ENCODE measurements at regions not wholly inside any gene's neighbourhood (a gene's known extent, or its start where the extent isn't known, plus 50 kb on each side); places are given as distances from the start of the nearest gene placed in this dataset.

DNA sequence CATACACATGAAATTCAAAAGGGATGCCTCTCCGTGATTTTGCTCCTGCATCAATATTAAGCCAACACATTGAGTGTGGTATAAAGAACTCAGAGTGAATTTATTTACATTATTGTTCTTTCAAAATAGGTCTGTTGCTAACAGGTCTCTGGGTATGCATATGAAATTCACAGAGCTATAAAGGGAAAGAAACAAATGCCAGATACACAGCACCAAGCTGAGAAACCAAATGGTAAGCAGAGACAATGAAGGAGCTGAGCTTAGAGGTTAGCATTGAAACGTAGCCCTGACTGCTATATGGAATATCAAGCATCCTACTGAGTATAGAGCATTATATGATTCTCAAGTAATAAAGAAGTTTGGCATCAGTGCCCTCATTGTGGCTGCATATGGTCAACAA, 712.9 kb downstream of the NSUN3 start:
- no peaks in the 10 kb centered on the region for H3K9me3 ChIP-seq (ENCODE audit: control insufficient read depth, insufficient read depth, low read depth, low read length)
- CTCF ChIA-PET, result no interaction called here
- TF ChIP-seq GLIS1 (tag by site-specific recombination; IDR thresholded peaks at IDR 0.05) (no peak), ZNF169 (tag by site-specific recombination; IDR thresholded peaks at IDR 0.05) (no peak), ZBTB8A (tag by site-specific recombination; IDR thresholded peaks at IDR 0.05) (no peak), ZSCAN16 (tag by site-specific recombination; IDR thresholded peaks at IDR 0.05) (no peak), RBAK (tag by site-specific recombination; IDR thresholded peaks at IDR 0.05) (no peak), KLF9 (tag by site-specific recombination; IDR thresholded peaks at IDR 0.05; ENCODE audit: low read depth) (no peak), ZSCAN30 (tag by site-specific recombination; IDR thresholded peaks at IDR 0.05) (no peak), ZNF701 (tag by site-specific recombination; IDR thresholded peaks at IDR 0.05) (no peak)
- TF ChIP-seq, protein P1, sequence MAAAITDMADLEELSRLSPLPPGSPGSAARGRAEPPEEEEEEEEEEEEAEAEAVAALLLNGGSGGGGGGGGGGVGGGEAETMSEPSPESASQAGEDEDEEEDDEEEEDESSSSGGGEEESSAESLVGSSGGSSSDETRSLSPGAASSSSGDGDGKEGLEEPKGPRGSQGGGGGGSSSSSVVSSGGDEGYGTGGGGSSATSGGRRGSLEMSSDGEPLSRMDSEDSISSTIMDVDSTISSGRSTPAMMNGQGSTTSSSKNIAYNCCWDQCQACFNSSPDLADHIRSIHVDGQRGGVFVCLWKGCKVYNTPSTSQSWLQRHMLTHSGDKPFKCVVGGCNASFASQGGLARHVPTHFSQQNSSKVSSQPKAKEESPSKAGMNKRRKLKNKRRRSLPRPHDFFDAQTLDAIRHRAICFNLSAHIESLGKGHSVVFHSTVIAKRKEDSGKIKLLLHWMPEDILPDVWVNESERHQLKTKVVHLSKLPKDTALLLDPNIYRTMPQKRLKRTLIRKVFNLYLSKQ (tag by site-specific recombination; IDR thresholded peaks at IDR 0.05; ENCODE audit: borderline replicate concordance), result no peak
- TF ChIP-seq, protein P2, sequence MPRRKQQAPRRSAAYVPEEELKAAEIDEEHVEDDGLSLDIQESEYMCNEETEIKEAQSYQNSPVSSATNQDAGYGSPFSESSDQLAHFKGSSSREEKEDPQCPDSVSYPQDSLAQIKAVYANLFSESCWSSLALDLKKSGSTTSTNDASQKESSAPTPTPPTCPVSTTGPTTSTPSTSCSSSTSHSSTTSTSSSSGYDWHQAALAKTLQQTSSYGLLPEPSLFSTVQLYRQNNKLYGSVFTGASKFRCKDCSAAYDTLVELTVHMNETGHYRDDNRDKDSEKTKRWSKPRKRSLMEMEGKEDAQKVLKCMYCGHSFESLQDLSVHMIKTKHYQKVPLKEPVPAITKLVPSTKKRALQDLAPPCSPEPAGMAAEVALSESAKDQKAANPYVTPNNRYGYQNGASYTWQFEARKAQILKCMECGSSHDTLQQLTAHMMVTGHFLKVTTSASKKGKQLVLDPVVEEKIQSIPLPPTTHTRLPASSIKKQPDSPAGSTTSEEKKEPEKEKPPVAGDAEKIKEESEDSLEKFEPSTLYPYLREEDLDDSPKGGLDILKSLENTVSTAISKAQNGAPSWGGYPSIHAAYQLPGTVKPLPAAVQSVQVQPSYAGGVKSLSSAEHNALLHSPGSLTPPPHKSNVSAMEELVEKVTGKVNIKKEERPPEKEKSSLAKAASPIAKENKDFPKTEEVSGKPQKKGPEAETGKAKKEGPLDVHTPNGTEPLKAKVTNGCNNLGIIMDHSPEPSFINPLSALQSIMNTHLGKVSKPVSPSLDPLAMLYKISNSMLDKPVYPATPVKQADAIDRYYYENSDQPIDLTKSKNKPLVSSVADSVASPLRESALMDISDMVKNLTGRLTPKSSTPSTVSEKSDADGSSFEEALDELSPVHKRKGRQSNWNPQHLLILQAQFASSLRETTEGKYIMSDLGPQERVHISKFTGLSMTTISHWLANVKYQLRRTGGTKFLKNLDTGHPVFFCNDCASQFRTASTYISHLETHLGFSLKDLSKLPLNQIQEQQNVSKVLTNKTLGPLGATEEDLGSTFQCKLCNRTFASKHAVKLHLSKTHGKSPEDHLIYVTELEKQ (tag by site-specific recombination; IDR thresholded peaks at IDR 0.05; ENCODE audit: borderline replicate concordance), result no peak
- TF ChIP-seq, protein P3, sequence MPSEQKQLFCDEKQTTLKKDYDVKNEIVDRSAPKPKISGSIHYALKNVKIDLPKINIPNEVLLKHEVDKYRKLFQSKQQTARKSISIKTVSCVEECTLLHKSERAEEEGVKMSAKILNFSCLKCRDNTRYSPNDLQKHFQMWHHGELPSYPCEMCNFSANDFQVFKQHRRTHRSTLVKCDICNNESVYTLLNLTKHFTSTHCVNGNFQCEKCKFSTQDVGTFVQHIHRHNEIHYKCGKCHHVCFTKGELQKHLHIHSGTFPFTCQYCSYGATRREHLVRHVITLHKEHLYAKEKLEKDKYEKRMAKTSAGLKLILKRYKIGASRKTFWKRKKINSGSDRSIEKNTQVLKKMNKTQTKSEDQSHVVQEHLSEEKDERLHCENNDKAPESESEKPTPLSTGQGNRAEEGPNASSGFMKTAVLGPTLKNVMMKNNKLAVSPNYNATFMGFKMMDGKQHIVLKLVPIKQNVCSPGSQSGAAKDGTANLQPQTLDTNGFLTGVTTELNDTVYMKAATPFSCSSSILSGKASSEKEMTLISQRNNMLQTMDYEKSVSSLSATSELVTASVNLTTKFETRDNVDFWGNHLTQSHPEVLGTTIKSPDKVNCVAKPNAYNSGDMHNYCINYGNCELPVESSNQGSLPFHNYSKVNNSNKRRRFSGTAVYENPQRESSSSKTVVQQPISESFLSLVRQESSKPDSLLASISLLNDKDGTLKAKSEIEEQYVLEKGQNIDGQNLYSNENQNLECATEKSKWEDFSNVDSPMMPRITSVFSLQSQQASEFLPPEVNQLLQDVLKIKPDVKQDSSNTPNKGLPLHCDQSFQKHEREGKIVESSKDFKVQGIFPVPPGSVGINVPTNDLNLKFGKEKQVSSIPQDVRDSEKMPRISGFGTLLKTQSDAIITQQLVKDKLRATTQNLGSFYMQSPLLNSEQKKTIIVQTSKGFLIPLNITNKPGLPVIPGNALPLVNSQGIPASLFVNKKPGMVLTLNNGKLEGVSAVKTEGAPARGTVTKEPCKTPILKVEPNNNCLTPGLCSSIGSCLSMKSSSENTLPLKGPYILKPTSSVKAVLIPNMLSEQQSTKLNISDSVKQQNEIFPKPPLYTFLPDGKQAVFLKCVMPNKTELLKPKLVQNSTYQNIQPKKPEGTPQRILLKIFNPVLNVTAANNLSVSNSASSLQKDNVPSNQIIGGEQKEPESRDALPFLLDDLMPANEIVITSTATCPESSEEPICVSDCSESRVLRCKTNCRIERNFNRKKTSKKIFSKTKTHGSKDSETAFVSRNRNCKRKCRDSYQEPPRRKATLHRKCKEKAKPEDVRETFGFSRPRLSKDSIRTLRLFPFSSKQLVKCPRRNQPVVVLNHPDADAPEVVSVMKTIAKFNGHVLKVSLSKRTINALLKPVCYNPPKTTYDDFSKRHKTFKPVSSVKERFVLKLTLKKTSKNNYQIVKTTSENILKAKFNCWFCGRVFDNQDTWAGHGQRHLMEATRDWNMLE (tag by site-specific recombination; conservative IDR thresholded peaks at IDR 0.05; ENCODE audit: low read depth), result no peak
- H3K4me3 ChIP-seq (ENCODE audit: low read depth, low read length), result no peak overlapping the region
- H3K4me1 ChIP-seq (ENCODE audit: control insufficient read depth, insufficient read depth, low read length), result no peaks in the 10 kb centered on the region
- H3K27ac ChIP-seq (ENCODE audit: extremely low read depth, low read depth, low read length), result no peak overlapping the region
- H3K36me3 ChIP-seq (ENCODE audit: control insufficient read depth in 2 of 2, insufficient read depth in 1 of 2, low read length in 2 of 2), result no peaks in the 10 kb centered on the region
- POLR2A ChIA-PET, result no interaction called here

DNA sequence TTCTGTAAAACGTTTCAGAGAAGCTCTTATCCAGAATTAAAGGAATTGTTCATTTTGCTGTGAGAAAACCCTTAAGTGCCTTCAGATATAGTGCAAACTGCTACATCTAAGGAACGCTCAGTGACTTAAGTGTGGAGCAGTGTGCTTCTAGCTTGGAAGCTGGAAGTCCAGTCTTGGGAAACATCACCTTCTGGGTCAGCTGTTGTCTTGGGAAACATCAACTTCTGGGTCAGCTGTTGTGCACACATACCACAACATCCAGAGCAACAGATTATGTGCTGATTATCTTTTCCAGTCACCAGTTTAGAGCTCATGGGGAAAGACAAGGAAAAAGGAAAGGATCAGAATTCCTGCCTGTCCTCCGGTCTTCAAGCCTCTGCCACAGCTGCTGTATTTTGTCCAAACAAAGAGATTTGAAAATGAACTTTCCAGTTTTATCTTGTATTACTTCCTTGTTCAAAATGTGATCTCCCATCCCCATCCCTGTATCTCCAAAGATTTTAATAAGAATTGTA, 713.6 kb downstream of the NSUN3 start:
- Histone ChIP-seq H3K9me3 (ENCODE audit: control insufficient read depth, insufficient read depth, low read depth, low read length) (no peaks in the 10 kb centered on the region), H3K36me3 (ENCODE audit: control insufficient read depth in 2 of 2, insufficient read depth in 1 of 2, low read length in 2 of 2) (no peaks in the 10 kb centered on the region), H3K4me1 (ENCODE audit: control insufficient read depth, insufficient read depth, low read length) (no peaks in the 10 kb centered on the region), H3K4me3 (ENCODE audit: low read depth, low read length) (no peak overlapping the region), H3K27ac (ENCODE audit: extremely low read depth, low read depth, low read length) (no peak overlapping the region)
- CTCF ChIA-PET, result no interaction called here
- POLR2A ChIA-PET, result no interaction called here
- TF ChIP-seq MYNN (tag by site-specific recombination; IDR thresholded peaks at IDR 0.05; ENCODE audit: borderline replicate concordance) (no peak), SP3 (tag by site-specific recombination; IDR thresholded peaks at IDR 0.05) (no peak), ZSCAN23 (tag by site-specific recombination; IDR thresholded peaks at IDR 0.05) (no peak), ZBTB48 (tag by site-specific recombination; IDR thresholded peaks at IDR 0.05) (no peak), ZNF16 (tag by site-specific recombination; IDR thresholded peaks at IDR 0.05; ENCODE audit: low read depth) (no peak)
- TF ChIP-seq, protein P4, sequence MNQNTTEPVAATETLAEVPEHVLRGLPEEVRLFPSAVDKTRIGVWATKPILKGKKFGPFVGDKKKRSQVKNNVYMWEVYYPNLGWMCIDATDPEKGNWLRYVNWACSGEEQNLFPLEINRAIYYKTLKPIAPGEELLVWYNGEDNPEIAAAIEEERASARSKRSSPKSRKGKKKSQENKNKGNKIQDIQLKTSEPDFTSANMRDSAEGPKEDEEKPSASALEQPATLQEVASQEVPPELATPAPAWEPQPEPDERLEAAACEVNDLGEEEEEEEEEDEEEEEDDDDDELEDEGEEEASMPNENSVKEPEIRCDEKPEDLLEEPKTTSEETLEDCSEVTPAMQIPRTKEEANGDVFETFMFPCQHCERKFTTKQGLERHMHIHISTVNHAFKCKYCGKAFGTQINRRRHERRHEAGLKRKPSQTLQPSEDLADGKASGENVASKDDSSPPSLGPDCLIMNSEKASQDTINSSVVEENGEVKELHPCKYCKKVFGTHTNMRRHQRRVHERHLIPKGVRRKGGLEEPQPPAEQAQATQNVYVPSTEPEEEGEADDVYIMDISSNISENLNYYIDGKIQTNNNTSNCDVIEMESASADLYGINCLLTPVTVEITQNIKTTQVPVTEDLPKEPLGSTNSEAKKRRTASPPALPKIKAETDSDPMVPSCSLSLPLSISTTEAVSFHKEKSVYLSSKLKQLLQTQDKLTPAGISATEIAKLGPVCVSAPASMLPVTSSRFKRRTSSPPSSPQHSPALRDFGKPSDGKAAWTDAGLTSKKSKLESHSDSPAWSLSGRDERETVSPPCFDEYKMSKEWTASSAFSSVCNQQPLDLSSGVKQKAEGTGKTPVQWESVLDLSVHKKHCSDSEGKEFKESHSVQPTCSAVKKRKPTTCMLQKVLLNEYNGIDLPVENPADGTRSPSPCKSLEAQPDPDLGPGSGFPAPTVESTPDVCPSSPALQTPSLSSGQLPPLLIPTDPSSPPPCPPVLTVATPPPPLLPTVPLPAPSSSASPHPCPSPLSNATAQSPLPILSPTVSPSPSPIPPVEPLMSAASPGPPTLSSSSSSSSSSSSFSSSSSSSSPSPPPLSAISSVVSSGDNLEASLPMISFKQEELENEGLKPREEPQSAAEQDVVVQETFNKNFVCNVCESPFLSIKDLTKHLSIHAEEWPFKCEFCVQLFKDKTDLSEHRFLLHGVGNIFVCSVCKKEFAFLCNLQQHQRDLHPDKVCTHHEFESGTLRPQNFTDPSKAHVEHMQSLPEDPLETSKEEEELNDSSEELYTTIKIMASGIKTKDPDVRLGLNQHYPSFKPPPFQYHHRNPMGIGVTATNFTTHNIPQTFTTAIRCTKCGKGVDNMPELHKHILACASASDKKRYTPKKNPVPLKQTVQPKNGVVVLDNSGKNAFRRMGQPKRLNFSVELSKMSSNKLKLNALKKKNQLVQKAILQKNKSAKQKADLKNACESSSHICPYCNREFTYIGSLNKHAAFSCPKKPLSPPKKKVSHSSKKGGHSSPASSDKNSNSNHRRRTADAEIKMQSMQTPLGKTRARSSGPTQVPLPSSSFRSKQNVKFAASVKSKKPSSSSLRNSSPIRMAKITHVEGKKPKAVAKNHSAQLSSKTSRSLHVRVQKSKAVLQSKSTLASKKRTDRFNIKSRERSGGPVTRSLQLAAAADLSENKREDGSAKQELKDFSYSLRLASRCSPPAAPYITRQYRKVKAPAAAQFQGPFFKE (tag by site-specific recombination; IDR thresholded peaks at IDR 0.05; ENCODE audit: borderline replicate concordance), result no peak
- TF ChIP-seq, protein P5, sequence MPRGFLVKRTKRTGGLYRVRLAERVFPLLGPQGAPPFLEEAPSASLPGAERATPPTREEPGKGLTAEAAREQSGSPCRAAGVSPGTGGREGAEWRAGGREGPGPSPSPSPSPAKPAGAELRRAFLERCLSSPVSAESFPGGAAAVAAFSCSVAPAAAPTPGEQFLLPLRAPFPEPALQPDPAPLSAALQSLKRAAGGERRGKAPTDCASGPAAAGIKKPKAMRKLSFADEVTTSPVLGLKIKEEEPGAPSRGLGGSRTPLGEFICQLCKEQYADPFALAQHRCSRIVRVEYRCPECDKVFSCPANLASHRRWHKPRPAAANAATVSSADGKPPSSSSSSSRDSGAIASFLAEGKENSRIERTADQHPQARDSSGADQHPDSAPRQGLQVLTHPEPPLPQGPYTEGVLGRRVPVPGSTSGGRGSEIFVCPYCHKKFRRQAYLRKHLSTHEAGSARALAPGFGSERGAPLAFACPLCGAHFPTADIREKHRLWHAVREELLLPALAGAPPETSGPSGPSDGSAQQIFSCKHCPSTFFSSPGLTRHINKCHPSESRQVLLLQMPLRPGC (tag by site-specific recombination; IDR thresholded peaks at IDR 0.05), result no peak

Data from HEK293 (cell line).